HG02798 (cell line): ENCODE measurements at regions not wholly inside any gene's neighbourhood (a gene's known extent, or its start where the extent isn't known, plus 50 kb on each side); places are given as distances from the start of the nearest gene placed in this dataset.

Source experiments
- ATAC-seq: cut with Tn5 transposase; IDR thresholded peaks from one replicate; pipeline ENCODE4 v1.9.1; 2021; ENCODE audit warnings: mild to moderate bottlenecking; ENCODE audit not compliant: unreplicated experiment, poor library complexity

DNA sequence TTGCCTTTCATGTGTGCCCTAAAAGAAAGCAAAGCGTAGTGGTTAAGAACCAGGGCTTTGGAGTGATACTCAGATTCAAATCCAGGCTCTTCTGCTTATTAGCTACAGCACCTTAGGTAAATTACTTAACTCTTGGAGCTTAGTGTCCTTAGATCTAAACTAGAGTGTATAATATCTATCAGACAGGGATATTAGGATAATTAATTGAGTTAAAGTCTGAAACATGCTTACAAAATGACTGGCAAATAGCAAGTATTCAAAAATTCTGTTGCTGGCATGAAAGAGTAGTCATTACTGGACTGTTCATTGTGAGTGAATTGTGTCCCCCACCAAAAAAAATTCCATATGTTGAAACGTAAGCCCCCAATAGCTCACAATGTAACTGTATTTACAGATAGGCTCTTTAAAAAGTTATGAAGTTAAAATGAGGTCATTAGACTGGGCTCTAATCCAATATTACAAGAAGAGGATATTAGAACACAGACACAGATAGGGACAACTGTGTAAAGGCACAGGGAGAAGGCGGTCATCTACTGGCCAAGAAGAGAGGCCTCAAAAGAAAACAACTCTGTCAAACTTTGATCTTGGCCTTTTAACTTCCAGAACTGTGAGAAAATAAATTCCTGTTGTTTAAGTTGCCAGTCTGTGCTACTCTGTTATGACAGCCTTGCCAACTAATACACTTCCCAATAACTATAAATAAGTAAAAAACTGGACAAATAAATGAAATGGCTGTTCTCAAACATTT is 60.4 kb upstream of the LRRC3B start:
- no peak for ATAC-seq
